ENCODE measurements at regions not wholly inside any gene's neighbourhood (a gene's known extent, or its start where the extent isn't known, plus 50 kb on each side); places are given as distances from the start of the nearest gene placed in this dataset.

DNA sequence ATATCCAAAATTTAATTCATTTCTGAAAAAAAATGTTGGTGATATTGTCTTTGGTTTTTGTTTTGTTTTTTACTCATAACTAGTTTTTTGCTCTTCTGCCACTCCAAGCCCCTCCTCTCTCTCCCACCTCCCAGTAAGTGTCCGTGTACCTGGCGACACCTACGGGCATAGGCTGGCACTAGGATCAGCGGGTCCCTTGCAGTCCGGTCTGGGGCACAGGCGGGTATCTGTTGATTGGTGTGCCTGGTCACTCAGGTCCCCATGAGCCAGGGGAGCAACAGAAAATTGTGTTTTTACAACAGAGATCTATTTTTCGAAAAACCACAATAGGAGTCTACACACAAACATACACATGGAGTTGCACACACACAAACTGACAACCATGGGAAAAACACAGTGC, 104.8 kb downstream of the ZIC5 start (continued):
- TF ChIP-seq, protein P1, sequence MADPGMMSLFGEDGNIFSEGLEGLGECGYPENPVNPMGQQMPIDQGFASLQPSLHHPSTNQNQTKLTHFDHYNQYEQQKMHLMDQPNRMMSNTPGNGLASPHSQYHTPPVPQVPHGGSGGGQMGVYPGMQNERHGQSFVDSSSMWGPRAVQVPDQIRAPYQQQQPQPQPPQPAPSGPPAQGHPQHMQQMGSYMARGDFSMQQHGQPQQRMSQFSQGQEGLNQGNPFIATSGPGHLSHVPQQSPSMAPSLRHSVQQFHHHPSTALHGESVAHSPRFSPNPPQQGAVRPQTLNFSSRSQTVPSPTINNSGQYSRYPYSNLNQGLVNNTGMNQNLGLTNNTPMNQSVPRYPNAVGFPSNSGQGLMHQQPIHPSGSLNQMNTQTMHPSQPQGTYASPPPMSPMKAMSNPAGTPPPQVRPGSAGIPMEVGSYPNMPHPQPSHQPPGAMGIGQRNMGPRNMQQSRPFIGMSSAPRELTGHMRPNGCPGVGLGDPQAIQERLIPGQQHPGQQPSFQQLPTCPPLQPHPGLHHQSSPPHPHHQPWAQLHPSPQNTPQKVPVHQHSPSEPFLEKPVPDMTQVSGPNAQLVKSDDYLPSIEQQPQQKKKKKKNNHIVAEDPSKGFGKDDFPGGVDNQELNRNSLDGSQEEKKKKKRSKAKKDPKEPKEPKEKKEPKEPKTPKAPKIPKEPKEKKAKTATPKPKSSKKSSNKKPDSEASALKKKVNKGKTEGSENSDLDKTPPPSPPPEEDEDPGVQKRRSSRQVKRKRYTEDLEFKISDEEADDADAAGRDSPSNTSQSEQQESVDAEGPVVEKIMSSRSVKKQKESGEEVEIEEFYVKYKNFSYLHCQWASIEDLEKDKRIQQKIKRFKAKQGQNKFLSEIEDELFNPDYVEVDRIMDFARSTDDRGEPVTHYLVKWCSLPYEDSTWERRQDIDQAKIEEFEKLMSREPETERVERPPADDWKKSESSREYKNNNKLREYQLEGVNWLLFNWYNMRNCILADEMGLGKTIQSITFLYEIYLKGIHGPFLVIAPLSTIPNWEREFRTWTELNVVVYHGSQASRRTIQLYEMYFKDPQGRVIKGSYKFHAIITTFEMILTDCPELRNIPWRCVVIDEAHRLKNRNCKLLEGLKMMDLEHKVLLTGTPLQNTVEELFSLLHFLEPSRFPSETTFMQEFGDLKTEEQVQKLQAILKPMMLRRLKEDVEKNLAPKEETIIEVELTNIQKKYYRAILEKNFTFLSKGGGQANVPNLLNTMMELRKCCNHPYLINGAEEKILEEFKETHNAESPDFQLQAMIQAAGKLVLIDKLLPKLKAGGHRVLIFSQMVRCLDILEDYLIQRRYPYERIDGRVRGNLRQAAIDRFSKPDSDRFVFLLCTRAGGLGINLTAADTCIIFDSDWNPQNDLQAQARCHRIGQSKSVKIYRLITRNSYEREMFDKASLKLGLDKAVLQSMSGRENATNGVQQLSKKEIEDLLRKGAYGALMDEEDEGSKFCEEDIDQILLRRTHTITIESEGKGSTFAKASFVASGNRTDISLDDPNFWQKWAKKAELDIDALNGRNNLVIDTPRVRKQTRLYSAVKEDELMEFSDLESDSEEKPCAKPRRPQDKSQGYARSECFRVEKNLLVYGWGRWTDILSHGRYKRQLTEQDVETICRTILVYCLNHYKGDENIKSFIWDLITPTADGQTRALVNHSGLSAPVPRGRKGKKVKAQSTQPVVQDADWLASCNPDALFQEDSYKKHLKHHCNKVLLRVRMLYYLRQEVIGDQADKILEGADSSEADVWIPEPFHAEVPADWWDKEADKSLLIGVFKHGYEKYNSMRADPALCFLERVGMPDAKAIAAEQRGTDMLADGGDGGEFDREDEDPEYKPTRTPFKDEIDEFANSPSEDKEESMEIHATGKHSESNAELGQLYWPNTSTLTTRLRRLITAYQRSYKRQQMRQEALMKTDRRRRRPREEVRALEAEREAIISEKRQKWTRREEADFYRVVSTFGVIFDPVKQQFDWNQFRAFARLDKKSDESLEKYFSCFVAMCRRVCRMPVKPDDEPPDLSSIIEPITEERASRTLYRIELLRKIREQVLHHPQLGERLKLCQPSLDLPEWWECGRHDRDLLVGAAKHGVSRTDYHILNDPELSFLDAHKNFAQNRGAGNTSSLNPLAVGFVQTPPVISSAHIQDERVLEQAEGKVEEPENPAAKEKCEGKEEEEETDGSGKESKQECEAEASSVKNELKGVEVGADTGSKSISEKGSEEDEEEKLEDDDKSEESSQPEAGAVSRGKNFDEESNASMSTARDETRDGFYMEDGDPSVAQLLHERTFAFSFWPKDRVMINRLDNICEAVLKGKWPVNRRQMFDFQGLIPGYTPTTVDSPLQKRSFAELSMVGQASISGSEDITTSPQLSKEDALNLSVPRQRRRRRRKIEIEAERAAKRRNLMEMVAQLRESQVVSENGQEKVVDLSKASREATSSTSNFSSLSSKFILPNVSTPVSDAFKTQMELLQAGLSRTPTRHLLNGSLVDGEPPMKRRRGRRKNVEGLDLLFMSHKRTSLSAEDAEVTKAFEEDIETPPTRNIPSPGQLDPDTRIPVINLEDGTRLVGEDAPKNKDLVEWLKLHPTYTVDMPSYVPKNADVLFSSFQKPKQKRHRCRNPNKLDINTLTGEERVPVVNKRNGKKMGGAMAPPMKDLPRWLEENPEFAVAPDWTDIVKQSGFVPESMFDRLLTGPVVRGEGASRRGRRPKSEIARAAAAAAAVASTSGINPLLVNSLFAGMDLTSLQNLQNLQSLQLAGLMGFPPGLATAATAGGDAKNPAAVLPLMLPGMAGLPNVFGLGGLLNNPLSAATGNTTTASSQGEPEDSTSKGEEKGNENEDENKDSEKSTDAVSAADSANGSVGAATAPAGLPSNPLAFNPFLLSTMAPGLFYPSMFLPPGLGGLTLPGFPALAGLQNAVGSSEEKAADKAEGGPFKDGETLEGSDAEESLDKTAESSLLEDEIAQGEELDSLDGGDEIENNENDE (IDR thresholded peaks at IDR 0.05; ENCODE audit: insufficient replicate concordance, low read length), result no peak
- TF ChIP-seq SRF (IDR thresholded peaks at IDR 0.05; ENCODE audit: low read depth, low read length) (no peak), KDM5A (IDR thresholded peaks at IDR 0.05; ENCODE audit: low read length) (no peak)

Data from H1 (cell line).